Gastrocnemius medialis (tissue), 4 donors: ENCODE measurements at regions not wholly inside any gene's neighbourhood (a gene's known extent, or its start where the extent isn't known, plus 50 kb on each side); places are given as distances from the start of the nearest gene placed in this dataset.

Experiments used
- POLR2A ChIP-seq, 2 donors: fragments of 450-650 bp; IDR thresholded peaks; one replicate each; pipeline ENCODE4 v1.6.1; 2017; ENCODE audit warnings: antibody characterized with exemption in 2 of 2, mild to moderate bottlenecking in 2 of 2, moderate library complexity in 2 of 2
- TF ChIP-seq, protein P1 (sequence below), 5 experiments: fragments of 450-650 bp in 3 of 5; fragments of 200-600 bp in 2 of 5; sonication (generic) in 2 of 5; IDR thresholded peaks in 4 of 5; conservative IDR thresholded peaks in 1 of 5; 1 replicate in 4 of 5; 2 replicates in 1 of 5; pipeline ENCODE4 v1.5.1; 2016 to 2019; ENCODE audit warnings: antibody characterized with exemption in 5 of 5, mild to moderate bottlenecking in 3 of 5, moderate library complexity in 3 of 5

DNA sequence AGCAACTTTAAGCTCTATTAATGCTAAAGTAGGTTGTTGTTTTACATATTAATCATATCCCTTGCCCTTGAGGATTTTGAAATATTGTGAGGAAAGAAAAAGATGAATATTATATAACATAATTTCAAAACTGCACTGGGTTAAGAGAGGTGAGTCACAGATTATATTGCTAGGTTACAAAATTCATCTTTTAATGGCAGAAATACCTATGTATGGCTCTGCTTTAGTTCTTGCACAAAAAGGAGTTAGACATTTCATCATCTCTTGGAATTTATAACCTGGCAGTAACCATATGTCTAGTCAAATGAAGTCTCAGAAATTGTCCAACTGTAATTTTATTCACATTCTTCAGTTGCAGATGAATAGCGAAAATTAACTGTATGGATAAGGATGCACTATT is 2041.1 kb downstream of the OLFM4 start:
- TF ChIP-seq, protein P1, sequence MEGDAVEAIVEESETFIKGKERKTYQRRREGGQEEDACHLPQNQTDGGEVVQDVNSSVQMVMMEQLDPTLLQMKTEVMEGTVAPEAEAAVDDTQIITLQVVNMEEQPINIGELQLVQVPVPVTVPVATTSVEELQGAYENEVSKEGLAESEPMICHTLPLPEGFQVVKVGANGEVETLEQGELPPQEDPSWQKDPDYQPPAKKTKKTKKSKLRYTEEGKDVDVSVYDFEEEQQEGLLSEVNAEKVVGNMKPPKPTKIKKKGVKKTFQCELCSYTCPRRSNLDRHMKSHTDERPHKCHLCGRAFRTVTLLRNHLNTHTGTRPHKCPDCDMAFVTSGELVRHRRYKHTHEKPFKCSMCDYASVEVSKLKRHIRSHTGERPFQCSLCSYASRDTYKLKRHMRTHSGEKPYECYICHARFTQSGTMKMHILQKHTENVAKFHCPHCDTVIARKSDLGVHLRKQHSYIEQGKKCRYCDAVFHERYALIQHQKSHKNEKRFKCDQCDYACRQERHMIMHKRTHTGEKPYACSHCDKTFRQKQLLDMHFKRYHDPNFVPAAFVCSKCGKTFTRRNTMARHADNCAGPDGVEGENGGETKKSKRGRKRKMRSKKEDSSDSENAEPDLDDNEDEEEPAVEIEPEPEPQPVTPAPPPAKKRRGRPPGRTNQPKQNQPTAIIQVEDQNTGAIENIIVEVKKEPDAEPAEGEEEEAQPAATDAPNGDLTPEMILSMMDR (IDR thresholded peaks at IDR 0.05 in 4 of 5, conservative IDR thresholded peaks at IDR 0.05 in 1 of 5), result no peak
- TF ChIP-seq POLR2A (IDR thresholded peaks at IDR 0.05), result no peak
